ENCODE measurements at regions not wholly inside any gene's neighbourhood (a gene's known extent, or its start where the extent isn't known, plus 50 kb on each side); places are given as distances from the start of the nearest gene placed in this dataset.

DNA sequence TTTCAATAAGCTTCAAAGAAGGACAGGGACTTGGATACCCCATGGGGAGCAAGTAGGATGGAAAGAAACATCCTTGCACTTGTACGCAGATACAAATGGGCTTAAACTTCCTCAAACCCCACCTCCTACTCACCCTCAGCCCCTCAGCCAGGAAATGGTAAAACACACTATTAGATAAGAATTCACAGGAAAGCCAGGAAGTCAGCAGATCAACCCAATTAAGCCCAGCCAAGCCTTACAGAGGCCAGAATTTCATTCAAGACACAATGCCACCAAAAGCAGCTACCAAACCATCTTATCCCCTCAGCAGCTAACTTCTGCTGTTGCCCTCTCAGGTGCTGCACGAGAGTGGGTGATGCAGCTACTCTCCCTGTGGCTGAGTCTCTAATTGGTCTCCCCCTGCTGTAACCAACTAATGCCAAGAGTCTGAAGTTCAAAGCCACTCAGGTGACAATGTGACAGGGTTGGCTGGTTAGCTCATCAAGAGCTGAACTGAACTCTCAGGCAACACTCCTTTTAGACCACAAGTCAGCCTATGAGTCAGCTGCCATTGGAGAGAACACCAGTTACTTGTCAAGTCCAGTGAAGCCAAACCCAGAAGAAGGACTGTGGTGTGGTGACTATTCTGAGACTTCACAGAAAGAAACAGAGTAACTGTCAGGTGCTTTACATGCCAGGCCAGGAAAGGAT is 201.9 kb downstream of the ZNF608 start:
- H3K9ac ChIP-seq (ENCODE audit: low read length), result no peak overlapping the region
- 33% methylated on average over 1 of the region's 2 CpGs for WGBS (ENCODE audit: insufficient coverage)
- CTCF ChIA-PET, result interaction anchor here (0.5 kb wide), 1 partner anchor 1013 kb away, joined by 5 read pairs; no protein-coding TSS in a partner anchor
- intact Hi-C loops (cut with micrococcal nuclease), result no loop called here
- DNase-seq (no peak), ATAC-seq (ENCODE audit: low read depth) (no peak)
- H3K9me3 Mint-ChIP-seq (ENCODE audit: insufficient read depth), result no peaks in the 10 kb centered on the region
- no peak overlapping the region for H3K4me3 Mint-ChIP-seq
- peaks cover 5 to 6% of the 10 kb centered on the region in 2 donors for H3K4me1 ChIP-seq (ENCODE audit: control insufficient read depth in 2 of 2, insufficient read depth in 2 of 2, low read length in 2 of 2)
- H3K4me3 ChIP-seq (ENCODE audit: control extremely low read depth in 1 of 5, extremely low read depth in 1 of 5, insufficient read depth in 1 of 5, low read depth in 2 of 5, low read length in 4 of 5), result no peak overlapping the region
- H3K27ac Mint-ChIP-seq, result peak overlapping the region; percentile 51
- H2AFZ ChIP-seq (ENCODE audit: insufficient read depth, low read depth, low read length, poor library complexity, severe bottlenecking), result no peak overlapping the region
- POLR2A ChIA-PET, result interaction anchor here (0.5 kb wide), 1 partner anchor 31 kb away, joined by 3 read pairs; no protein-coding TSS in a partner anchor
- no peaks in the 10 kb centered on the region for H3K79me2 ChIP-seq (ENCODE audit: control insufficient read depth, insufficient read depth, low read length)
- no peak overlapping the region for H3K27ac ChIP-seq (ENCODE audit: low read length in 2 of 2)
- no peaks in the 10 kb centered on the region for H3K27me3 ChIP-seq (replicated peaks in 1 of 4; ENCODE audit: control extremely low read depth in 1 of 4, control insufficient read depth in 3 of 4, insufficient read depth in 4 of 4, low read length in 3 of 4)
- H4K20me1 ChIP-seq (ENCODE audit: control insufficient read depth, insufficient read depth, low read length, poor library complexity, severe bottlenecking), result no peaks in the 10 kb centered on the region
- H3K27me3 Mint-ChIP-seq, result no peaks in the 10 kb centered on the region
- no peaks in the 10 kb centered on the region for H3K36me3 ChIP-seq (replicated peaks in 1 of 2; ENCODE audit: control extremely low read depth in 1 of 2, control insufficient read depth in 1 of 2, extremely low read depth in 1 of 2, insufficient read depth in 2 of 2, low read length in 1 of 2)
- no peak overlapping the region for H3K4me2 ChIP-seq (replicated peaks; ENCODE audit: low read depth, low read length, poor library complexity, severe bottlenecking)
- peaks cover 10% of the 10 kb centered on the region for H3K4me1 Mint-ChIP-seq
- no peak for TF ChIP-seq EZH2 (IDR thresholded peaks at IDR 0.05; ENCODE audit: borderline replicate concordance, insufficient read depth, low read depth, low read length, poor library complexity, severe bottlenecking)
- TF ChIP-seq, protein P1, sequence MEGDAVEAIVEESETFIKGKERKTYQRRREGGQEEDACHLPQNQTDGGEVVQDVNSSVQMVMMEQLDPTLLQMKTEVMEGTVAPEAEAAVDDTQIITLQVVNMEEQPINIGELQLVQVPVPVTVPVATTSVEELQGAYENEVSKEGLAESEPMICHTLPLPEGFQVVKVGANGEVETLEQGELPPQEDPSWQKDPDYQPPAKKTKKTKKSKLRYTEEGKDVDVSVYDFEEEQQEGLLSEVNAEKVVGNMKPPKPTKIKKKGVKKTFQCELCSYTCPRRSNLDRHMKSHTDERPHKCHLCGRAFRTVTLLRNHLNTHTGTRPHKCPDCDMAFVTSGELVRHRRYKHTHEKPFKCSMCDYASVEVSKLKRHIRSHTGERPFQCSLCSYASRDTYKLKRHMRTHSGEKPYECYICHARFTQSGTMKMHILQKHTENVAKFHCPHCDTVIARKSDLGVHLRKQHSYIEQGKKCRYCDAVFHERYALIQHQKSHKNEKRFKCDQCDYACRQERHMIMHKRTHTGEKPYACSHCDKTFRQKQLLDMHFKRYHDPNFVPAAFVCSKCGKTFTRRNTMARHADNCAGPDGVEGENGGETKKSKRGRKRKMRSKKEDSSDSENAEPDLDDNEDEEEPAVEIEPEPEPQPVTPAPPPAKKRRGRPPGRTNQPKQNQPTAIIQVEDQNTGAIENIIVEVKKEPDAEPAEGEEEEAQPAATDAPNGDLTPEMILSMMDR (IDR thresholded peaks at IDR 0.05), result no peak
- H3K9me3 ChIP-seq (ENCODE audit: control extremely low read depth in 1 of 3, control insufficient read depth in 2 of 3, insufficient read depth in 1 of 3, low read length in 2 of 3), result peaks cover 0 to 6% (median 0%) of the 10 kb centered on the region in 3 donors

DNA sequence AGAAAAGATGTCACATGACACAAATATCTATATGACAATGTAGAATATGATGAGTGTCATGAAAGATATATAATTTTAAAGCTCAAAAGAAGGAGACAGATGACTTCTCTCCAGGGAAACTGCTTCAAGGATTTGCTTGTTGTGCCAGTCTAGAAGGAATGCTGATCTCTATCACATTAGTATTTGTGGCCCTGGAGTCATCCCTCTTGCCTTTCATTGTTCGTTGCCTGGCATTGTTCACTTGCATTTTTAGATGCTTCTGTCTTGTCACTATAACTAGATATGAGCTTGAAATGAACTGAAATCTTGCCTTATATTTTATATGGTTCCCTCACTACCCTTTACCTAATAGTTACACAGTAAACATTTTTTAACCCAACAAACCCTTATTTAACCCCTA is 207.5 kb downstream of the ZNF608 start:
- intact Hi-C loops (cut with micrococcal nuclease), result no loop called here
- H3K27me3 Mint-ChIP-seq, result no peaks in the 10 kb centered on the region

More for the DNA sequence above, 207.5 kb downstream of the ZNF608 start:
- Histone ChIP-seq H3K36me3 (replicated peaks in 1 of 2; ENCODE audit: control extremely low read depth in 1 of 2, control insufficient read depth in 1 of 2, extremely low read depth in 1 of 2, insufficient read depth in 2 of 2, low read length in 1 of 2) (no peaks in the 10 kb centered on the region), H3K27ac (ENCODE audit: low read length in 2 of 2) (no peak overlapping the region), H3K4me2 (replicated peaks; ENCODE audit: low read depth, low read length, poor library complexity, severe bottlenecking) (no peak overlapping the region), H4K20me1 (ENCODE audit: control insufficient read depth, insufficient read depth, low read length, poor library complexity, severe bottlenecking) (no peaks in the 10 kb centered on the region), H3K4me3 (ENCODE audit: control extremely low read depth in 1 of 5, extremely low read depth in 1 of 5, insufficient read depth in 1 of 5, low read depth in 2 of 5, low read length in 4 of 5) (no peak overlapping the region), H3K79me2 (ENCODE audit: control insufficient read depth, insufficient read depth, low read length) (no peaks in the 10 kb centered on the region), H3K27me3 (replicated peaks in 1 of 4; ENCODE audit: control extremely low read depth in 1 of 4, control insufficient read depth in 3 of 4, insufficient read depth in 4 of 4, low read length in 3 of 4) (no peaks in the 10 kb centered on the region), H3K9ac (ENCODE audit: low read length) (no peak overlapping the region), H2AFZ (ENCODE audit: insufficient read depth, low read depth, low read length, poor library complexity, severe bottlenecking) (no peak overlapping the region), H3K4me1 (ENCODE audit: control insufficient read depth in 2 of 2, insufficient read depth in 2 of 2, low read length in 2 of 2) (no peaks in the 10 kb centered on the region), H3K9me3 (ENCODE audit: control extremely low read depth in 1 of 3, control insufficient read depth in 2 of 3, insufficient read depth in 1 of 3, low read length in 2 of 3) (peaks cover 0 to 6% (median 0%) of the 10 kb centered on the region in 3 donors)
- WGBS (ENCODE audit: insufficient coverage), result no CpG with 5 or more reads among the region's 1 CpG
- CTCF ChIA-PET, result no interaction called here
- TF ChIP-seq, protein P1 (IDR thresholded peaks at IDR 0.05), result no peak
- TF ChIP-seq EZH2 (IDR thresholded peaks at IDR 0.05; ENCODE audit: borderline replicate concordance, insufficient read depth, low read depth, low read length, poor library complexity, severe bottlenecking), result no peak
- H3K9me3 Mint-ChIP-seq (ENCODE audit: insufficient read depth), result no peaks in the 10 kb centered on the region
- POLR2A ChIA-PET, result no interaction called here
- H3K4me1 Mint-ChIP-seq, result peaks cover under 1% of the 10 kb centered on the region
- no peak overlapping the region for H3K27ac Mint-ChIP-seq
- H3K4me3 Mint-ChIP-seq, result no peak overlapping the region
- DNase-seq (no peak), ATAC-seq (ENCODE audit: low read depth) (no peak)
